ENCODE measurements at regions not wholly inside any gene's neighbourhood (a gene's known extent, or its start where the extent isn't known, plus 50 kb on each side); places are given as distances from the start of the nearest gene placed in this dataset.

DNA sequence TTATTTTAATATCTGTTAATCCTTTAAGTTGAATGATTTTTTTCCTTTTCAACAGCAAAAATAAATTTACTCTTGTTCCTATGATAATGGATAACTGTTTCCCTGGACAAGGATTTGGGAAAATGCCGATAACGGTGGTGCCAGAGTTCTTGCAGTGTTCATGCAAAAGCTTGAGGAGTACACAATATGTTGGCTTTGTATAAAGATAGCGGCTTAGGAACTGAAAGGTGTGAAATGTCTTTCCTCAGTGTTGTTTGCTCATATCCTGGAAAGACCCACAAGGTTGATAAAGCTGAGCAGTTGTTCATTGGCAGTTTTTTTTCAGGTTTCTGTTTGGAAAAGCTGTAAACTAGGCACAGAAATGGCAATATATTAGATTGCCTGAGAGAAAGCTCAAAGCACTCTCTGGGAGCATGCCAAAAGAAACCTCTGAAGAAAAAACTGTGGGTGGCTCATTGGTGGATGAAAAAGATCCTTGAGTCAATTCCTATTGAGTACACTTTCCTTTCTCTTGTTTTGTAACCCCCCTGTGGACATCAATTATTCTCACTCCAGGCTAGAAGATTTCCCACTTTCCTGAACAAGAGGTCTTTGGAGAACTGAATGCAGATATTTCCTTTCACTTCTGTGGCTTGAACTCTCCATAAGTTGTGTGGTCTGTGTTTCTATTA is 117.2 kb upstream of the RGMB start:
- Histone ChIP-seq H3K36me3 (replicated peaks in 1 of 2; ENCODE audit: control extremely low read depth in 1 of 2, control insufficient read depth in 1 of 2, extremely low read depth in 1 of 2, insufficient read depth in 2 of 2, low read length in 1 of 2) (no peaks in the 10 kb centered on the region), H3K27ac (ENCODE audit: low read length in 2 of 2) (no peak overlapping the region), H2AFZ (ENCODE audit: insufficient read depth, low read depth, low read length, poor library complexity, severe bottlenecking) (no peak overlapping the region), H3K4me3 (ENCODE audit: control extremely low read depth in 1 of 5, extremely low read depth in 1 of 5, insufficient read depth in 1 of 5, low read depth in 2 of 5, low read length in 4 of 5) (no peak overlapping the region), H3K4me1 (ENCODE audit: control insufficient read depth in 2 of 2, insufficient read depth in 2 of 2, low read length in 2 of 2) (no peaks in the 10 kb centered on the region), H3K79me2 (ENCODE audit: control insufficient read depth, insufficient read depth, low read length) (no peaks in the 10 kb centered on the region), H3K9me3 (ENCODE audit: control extremely low read depth in 1 of 3, control insufficient read depth in 2 of 3, insufficient read depth in 1 of 3, low read length in 2 of 3) (no peaks in the 10 kb centered on the region), H3K27me3 (replicated peaks in 1 of 4; ENCODE audit: control extremely low read depth in 1 of 4, control insufficient read depth in 3 of 4, insufficient read depth in 4 of 4, low read length in 3 of 4) (no peaks in the 10 kb centered on the region), H3K4me2 (replicated peaks; ENCODE audit: low read depth, low read length, poor library complexity, severe bottlenecking) (no peak overlapping the region), H4K20me1 (ENCODE audit: control insufficient read depth, insufficient read depth, low read length, poor library complexity, severe bottlenecking) (no peaks in the 10 kb centered on the region), H3K9ac (ENCODE audit: low read length) (no peak overlapping the region)
- Mint-ChIP-seq H3K4me1 (no peaks in the 10 kb centered on the region), H3K27me3 (no peaks in the 10 kb centered on the region), H3K9me3 (ENCODE audit: insufficient read depth) (no peaks in the 10 kb centered on the region), H3K27ac (no peak overlapping the region), H3K4me3 (no peak overlapping the region)
- TF ChIP-seq, protein P1, sequence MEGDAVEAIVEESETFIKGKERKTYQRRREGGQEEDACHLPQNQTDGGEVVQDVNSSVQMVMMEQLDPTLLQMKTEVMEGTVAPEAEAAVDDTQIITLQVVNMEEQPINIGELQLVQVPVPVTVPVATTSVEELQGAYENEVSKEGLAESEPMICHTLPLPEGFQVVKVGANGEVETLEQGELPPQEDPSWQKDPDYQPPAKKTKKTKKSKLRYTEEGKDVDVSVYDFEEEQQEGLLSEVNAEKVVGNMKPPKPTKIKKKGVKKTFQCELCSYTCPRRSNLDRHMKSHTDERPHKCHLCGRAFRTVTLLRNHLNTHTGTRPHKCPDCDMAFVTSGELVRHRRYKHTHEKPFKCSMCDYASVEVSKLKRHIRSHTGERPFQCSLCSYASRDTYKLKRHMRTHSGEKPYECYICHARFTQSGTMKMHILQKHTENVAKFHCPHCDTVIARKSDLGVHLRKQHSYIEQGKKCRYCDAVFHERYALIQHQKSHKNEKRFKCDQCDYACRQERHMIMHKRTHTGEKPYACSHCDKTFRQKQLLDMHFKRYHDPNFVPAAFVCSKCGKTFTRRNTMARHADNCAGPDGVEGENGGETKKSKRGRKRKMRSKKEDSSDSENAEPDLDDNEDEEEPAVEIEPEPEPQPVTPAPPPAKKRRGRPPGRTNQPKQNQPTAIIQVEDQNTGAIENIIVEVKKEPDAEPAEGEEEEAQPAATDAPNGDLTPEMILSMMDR (IDR thresholded peaks at IDR 0.05), result no peak
- no peak for TF ChIP-seq EZH2 (IDR thresholded peaks at IDR 0.05; ENCODE audit: borderline replicate concordance, insufficient read depth, low read depth, low read length, poor library complexity, severe bottlenecking)
- ATAC-seq (ENCODE audit: low read depth) (no peak), DNase-seq (no peak)
- 81% methylated on average over 3 of the region's 3 CpGs for WGBS (ENCODE audit: insufficient coverage)
- intact Hi-C loops (cut with micrococcal nuclease), result no loop called here
- ChIA-PET POLR2A (no interaction called here), CTCF (no interaction called here)

DNA sequence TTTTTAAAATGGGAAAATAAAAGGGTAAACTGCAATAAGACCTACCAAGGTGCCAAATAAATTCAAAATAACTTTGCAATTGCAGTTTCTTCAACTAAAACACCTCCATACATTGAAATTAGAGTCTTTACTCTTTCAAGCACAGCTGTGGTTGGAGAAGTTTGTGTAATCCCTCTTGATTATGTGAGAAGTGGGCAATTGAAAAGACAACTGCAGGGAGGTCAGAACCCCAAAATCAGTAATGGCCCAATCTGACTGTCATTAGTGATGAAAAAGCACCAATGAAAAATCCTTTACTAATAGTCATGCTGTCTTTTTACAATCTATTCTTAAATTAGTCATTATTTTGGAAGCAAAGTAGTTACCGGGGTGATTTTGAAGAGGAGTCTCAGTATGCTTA is 116.7 kb upstream of the RGMB start:
- ChIA-PET CTCF (no interaction called here), POLR2A (no interaction called here)
- Histone ChIP-seq H3K4me3 (ENCODE audit: control extremely low read depth in 1 of 5, extremely low read depth in 1 of 5, insufficient read depth in 1 of 5, low read depth in 2 of 5, low read length in 4 of 5) (no peak overlapping the region), H2AFZ (ENCODE audit: insufficient read depth, low read depth, low read length, poor library complexity, severe bottlenecking) (no peak overlapping the region), H3K9ac (ENCODE audit: low read length) (no peak overlapping the region), H3K27me3 (replicated peaks in 1 of 4; ENCODE audit: control extremely low read depth in 1 of 4, control insufficient read depth in 3 of 4, insufficient read depth in 4 of 4, low read length in 3 of 4) (no peaks in the 10 kb centered on the region), H4K20me1 (ENCODE audit: control insufficient read depth, insufficient read depth, low read length, poor library complexity, severe bottlenecking) (no peaks in the 10 kb centered on the region), H3K36me3 (replicated peaks in 1 of 2; ENCODE audit: control extremely low read depth in 1 of 2, control insufficient read depth in 1 of 2, extremely low read depth in 1 of 2, insufficient read depth in 2 of 2, low read length in 1 of 2) (no peaks in the 10 kb centered on the region), H3K79me2 (ENCODE audit: control insufficient read depth, insufficient read depth, low read length) (no peaks in the 10 kb centered on the region), H3K4me2 (replicated peaks; ENCODE audit: low read depth, low read length, poor library complexity, severe bottlenecking) (no peak overlapping the region), H3K9me3 (ENCODE audit: control extremely low read depth in 1 of 3, control insufficient read depth in 2 of 3, insufficient read depth in 1 of 3, low read length in 2 of 3) (no peaks in the 10 kb centered on the region), H3K27ac (ENCODE audit: low read length in 2 of 2) (no peak overlapping the region), H3K4me1 (ENCODE audit: control insufficient read depth in 2 of 2, insufficient read depth in 2 of 2, low read length in 2 of 2) (no peaks in the 10 kb centered on the region)
- H3K27ac Mint-ChIP-seq, result no peak overlapping the region
- H3K9me3 Mint-ChIP-seq (ENCODE audit: insufficient read depth), result no peaks in the 10 kb centered on the region
- WGBS (ENCODE audit: insufficient coverage), result no CpG with 5 or more reads among the region's 1 CpG
- intact Hi-C loops (cut with micrococcal nuclease), result no loop called here
- no peak overlapping the region for H3K4me3 Mint-ChIP-seq
- DNase-seq (no peak), ATAC-seq (ENCODE audit: low read depth) (no peak)
- H3K4me1 Mint-ChIP-seq, result no peaks in the 10 kb centered on the region
- TF ChIP-seq, protein P1 (IDR thresholded peaks at IDR 0.05), result no peak
- no peak for TF ChIP-seq EZH2 (IDR thresholded peaks at IDR 0.05; ENCODE audit: borderline replicate concordance, insufficient read depth, low read depth, low read length, poor library complexity, severe bottlenecking)
- no peaks in the 10 kb centered on the region for H3K27me3 Mint-ChIP-seq
